Tibial artery (tissue), 4 donors: ENCODE measurements at regions not wholly inside any gene's neighbourhood (a gene's known extent, or its start where the extent isn't known, plus 50 kb on each side); places are given as distances from the start of the nearest gene placed in this dataset.

ENCODE experiments used
- DNase-seq, 2 donors: peaks; one replicate each; pipeline ENCODE4 v3.0.0-alpha.2; 2019
- H3K27ac ChIP-seq, 2 donors: fragments of 200-600 bp; sonication (generic) in 1 of 2; 1 replicate in 1 of 2; 2 replicates in 1 of 2; pipeline ENCODE4 v1.5.1; 2018 to 2019; ENCODE audit warnings: mild to moderate bottlenecking in 1 of 2
- H3K27me3 ChIP-seq, 2 donors: fragments of 200-600 bp; sonication (generic) in 1 of 2; one replicate each; pipeline versions ENCODE4 v1.5.1 to v1.6.0; 2016 to 2019
- H3K36me3 ChIP-seq, 3 donors: fragments of 200-600 bp; sonication (generic) in 2 of 3; one replicate each; pipeline ENCODE4 v1.5.1; 2016 to 2019; ENCODE audit warnings: mild to moderate bottlenecking in 2 of 3
- H3K4me1 ChIP-seq, 4 donors: fragments of 200-600 bp; sonication (generic) in 2 of 4; 1 replicate in 3 of 4; 2 replicates in 1 of 4; pipeline ENCODE4 v1.5.1; 2016 to 2019
- H3K4me3 ChIP-seq, 2 donors: fragments of 200-600 bp; sonication (generic) in 1 of 2; 1 replicate in 1 of 2; 2 replicates in 1 of 2; pipeline ENCODE4 v1.5.1; 2018 to 2019; ENCODE audit warnings: mild to moderate bottlenecking in 2 of 2
- H3K9me3 ChIP-seq, 3 donors: fragments of 200-600 bp; sonication (generic) in 1 of 3; one replicate each; pipeline ENCODE4 v1.5.1; 2016 to 2019
- intact Hi-C: fragments of 100-400 bp; cut with DNase I; formaldehyde crosslinking; loops from one replicate; pipeline ENCODE4 v1.15.0; 2023; ENCODE audit warnings: low total_unique reads
- TF ChIP-seq, protein P1 (sequence below), 2 experiments: fragments of 200-600 bp in 1 of 2; fragments of 450-650 bp in 1 of 2; IDR thresholded peaks; one replicate each; pipeline ENCODE4 v1.5.1; 2017 to 2019; ENCODE audit warnings: antibody characterized with exemption in 2 of 2, mild to moderate bottlenecking in 1 of 2, moderate library complexity in 1 of 2

DNA sequence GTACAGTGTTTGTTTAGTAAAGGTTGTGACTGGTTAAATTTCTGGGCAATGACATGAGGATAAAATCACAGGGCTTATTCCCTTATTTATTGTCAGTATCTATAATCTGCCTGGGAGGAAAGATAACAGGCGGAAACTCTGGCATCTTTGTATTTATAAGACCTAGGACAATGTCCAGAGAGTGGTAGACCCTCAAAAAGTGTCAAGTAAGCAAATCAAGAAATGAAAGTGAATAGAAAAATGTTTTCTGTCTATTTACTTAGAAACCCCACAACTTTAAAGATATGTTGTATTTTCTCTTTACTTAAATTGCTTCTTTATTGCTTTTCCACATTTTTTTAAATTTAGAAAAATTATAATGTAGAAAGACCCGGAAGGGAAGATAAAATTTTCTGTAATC is 544.6 kb downstream of the EDEM1 start:
- TF ChIP-seq, protein P1, sequence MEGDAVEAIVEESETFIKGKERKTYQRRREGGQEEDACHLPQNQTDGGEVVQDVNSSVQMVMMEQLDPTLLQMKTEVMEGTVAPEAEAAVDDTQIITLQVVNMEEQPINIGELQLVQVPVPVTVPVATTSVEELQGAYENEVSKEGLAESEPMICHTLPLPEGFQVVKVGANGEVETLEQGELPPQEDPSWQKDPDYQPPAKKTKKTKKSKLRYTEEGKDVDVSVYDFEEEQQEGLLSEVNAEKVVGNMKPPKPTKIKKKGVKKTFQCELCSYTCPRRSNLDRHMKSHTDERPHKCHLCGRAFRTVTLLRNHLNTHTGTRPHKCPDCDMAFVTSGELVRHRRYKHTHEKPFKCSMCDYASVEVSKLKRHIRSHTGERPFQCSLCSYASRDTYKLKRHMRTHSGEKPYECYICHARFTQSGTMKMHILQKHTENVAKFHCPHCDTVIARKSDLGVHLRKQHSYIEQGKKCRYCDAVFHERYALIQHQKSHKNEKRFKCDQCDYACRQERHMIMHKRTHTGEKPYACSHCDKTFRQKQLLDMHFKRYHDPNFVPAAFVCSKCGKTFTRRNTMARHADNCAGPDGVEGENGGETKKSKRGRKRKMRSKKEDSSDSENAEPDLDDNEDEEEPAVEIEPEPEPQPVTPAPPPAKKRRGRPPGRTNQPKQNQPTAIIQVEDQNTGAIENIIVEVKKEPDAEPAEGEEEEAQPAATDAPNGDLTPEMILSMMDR (IDR thresholded peaks at IDR 0.05) = no peak
- Histone ChIP-seq H3K4me3 (no peak overlapping the region), H3K9me3 (no peaks in the 10 kb centered on the region), H3K36me3 (no peaks in the 10 kb centered on the region), H3K4me1 (no peaks in the 10 kb centered on the region), H3K27me3 (no peaks in the 10 kb centered on the region), H3K27ac (no peak overlapping the region)
- intact Hi-C loops = no loop called here
- no peak for DNase-seq

DNA sequence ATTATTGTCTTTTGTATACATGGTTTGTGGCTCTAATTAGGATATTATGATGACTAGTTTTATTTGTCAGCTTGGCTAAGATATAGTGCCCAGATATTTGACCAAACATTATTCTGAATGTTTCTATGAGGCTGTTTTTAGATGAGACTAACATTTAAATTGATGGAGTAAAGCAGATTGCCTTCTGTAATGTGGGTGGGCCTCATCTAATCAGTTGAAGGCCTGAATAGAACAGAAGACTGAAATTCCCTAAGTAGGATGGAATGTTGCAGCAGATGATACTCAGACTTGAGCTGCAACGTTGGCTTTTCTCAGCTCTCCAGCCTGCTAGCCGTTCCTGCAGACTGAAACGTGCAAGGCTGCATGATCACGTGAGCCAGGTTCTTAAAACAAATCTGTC is 546.5 kb downstream of the EDEM1 start:
- H3K4me3 ChIP-seq = no peak overlapping the region
- no peaks in the 10 kb centered on the region for H3K36me3 ChIP-seq
- intact Hi-C loops = no loop called here
- no peaks in the 10 kb centered on the region for H3K27me3 ChIP-seq
- H3K4me1 ChIP-seq = no peaks in the 10 kb centered on the region
- H3K27ac ChIP-seq = no peak overlapping the region
- TF ChIP-seq, protein P1 (IDR thresholded peaks at IDR 0.05) = no peak
- no peaks in the 10 kb centered on the region for H3K9me3 ChIP-seq
- DNase-seq = no peak

DNA sequence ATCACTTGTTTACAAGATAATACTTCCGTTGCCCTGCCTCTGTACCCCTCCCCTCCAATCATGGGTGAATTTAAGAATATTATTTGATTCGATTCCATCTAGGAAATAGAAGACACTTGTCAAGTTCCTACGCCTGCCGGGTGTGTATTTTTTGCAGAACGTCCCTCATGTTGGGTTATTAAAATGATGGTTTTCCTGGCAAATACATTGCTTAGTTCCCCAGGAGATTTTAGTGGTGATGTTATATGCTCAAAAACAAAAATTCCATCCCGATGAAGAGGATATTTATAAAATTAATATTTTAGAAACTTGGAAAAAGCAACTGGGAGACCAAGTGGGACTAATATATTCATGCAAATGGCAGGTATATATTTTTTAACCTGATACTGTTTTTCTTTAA is 548.4 kb downstream of the EDEM1 start:
- TF ChIP-seq, protein P1 (IDR thresholded peaks at IDR 0.05) = no peak
- Histone ChIP-seq H3K36me3 (no peaks in the 10 kb centered on the region), H3K9me3 (no peaks in the 10 kb centered on the region), H3K27ac (no peak overlapping the region), H3K4me3 (no peak overlapping the region), H3K4me1 (no peaks in the 10 kb centered on the region), H3K27me3 (no peaks in the 10 kb centered on the region)
- DNase-seq = no peak
- intact Hi-C loops = no loop called here

DNA sequence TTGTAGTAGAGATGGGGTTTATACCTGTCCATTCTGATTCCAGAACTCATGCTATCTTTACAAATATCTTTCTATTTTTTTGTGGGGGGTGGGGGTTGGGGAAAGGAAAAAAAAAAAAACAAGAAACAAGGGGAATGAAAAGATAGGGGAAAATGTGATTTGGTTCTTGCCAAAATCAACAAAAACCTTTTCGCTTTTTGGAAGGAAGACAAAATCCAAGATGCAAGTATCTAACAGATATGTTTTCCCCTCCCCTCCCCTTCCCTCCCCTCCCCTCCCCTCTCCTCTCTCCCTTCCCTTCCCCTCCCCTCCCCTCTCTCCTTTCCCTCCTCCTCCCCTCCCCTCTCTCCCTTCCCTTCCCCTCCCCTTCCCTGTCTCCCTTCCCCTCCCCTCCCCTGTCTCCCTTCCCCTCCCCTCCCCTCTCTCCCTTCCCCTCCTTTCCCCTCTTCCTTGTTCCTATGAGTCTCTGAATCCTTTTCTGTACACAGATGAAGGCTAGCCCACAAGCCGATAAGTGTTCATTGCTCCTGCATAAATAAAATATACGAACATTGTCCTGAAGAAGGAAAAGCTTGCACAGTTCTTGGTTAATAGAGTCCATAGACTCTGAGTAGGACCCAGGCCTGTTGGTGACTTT is 551.9 kb downstream of the EDEM1 start:
- intact Hi-C loops = no loop called here
- Histone ChIP-seq H3K36me3 (no peaks in the 10 kb centered on the region), H3K27me3 (no peaks in the 10 kb centered on the region), H3K4me1 (no peaks in the 10 kb centered on the region), H3K27ac (no peak overlapping the region), H3K4me3 (no peak overlapping the region), H3K9me3 (no peaks in the 10 kb centered on the region)
- TF ChIP-seq, protein P1 (IDR thresholded peaks at IDR 0.05) = no peak
- DNase-seq = no peak

DNA sequence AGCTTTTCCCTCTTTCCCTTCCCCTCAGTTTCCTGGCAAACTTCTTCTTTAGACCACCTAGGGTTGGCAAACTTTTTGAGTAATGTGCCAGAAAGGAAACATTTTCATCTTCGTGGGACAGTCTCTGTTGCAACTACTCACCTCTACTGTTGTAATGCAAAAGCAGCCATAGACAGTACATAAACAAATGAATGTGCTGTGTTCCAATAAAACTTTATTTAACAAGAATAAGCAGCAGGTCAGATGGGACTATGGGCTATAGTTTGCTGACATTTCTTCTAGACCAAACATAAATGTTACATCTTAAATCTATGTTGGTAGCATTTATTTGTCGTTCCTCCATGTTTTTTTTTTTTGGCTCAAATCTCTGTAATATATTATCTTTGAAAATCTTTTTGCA is 552.4 kb downstream of the EDEM1 start:
- no peaks in the 10 kb centered on the region for H3K9me3 ChIP-seq
- H3K27me3 ChIP-seq = no peaks in the 10 kb centered on the region
- H3K27ac ChIP-seq = no peak overlapping the region
- H3K36me3 ChIP-seq = no peaks in the 10 kb centered on the region
- DNase-seq = no peak
- TF ChIP-seq, protein P1 (IDR thresholded peaks at IDR 0.05) = no peak
- intact Hi-C loops = no loop called here
- H3K4me1 ChIP-seq = no peaks in the 10 kb centered on the region
- H3K4me3 ChIP-seq = no peak overlapping the region

DNA sequence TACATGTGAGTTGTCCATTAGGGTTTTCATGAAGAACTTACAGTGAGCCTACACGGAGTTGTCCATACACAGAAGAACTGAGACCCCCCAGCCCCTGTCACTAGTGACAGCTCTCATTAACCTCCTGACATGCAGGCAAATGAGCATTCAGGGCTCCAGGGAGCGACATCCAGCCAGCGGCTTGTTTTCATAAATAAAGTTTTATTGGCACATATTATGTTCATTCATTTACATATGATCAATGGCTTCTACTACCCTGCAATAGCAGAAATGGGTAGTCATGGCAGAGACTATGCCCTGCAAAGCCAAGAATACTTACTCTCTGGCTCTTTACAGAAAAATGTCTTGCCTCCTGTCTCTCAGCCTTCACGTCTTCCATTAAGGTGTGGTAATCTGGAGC is 553.5 kb downstream of the EDEM1 start:
- H3K36me3 ChIP-seq = no peaks in the 10 kb centered on the region
- no peak for DNase-seq
- H3K4me3 ChIP-seq = no peak overlapping the region
- H3K9me3 ChIP-seq = no peaks in the 10 kb centered on the region
- H3K27ac ChIP-seq = no peak overlapping the region
- TF ChIP-seq, protein P1 (IDR thresholded peaks at IDR 0.05) = no peak
- no peaks in the 10 kb centered on the region for H3K27me3 ChIP-seq
- no peaks in the 10 kb centered on the region for H3K4me1 ChIP-seq
- intact Hi-C loops = no loop called here
